Uterus (tissue), 2 donors: ENCODE measurements at regions not wholly inside any gene's neighbourhood (a gene's known extent, or its start where the extent isn't known, plus 50 kb on each side); places are given as distances from the start of the nearest gene placed in this dataset.

Experiments
- CTCF ChIP-seq, 4 experiments: fragments of 200-600 bp in 2 of 4; fragments of 450-650 bp in 2 of 4; sonication (generic) in 2 of 4; IDR thresholded peaks; one replicate each; pipeline ENCODE4 v1.5.1; 2016 to 2019; ENCODE audit warnings: antibody characterized with exemption in 4 of 4, mild to moderate bottlenecking in 2 of 4, moderate library complexity in 1 of 4
- POLR2A ChIP-seq, 2 donors: fragments of 450-650 bp; IDR thresholded peaks; one replicate each; pipeline ENCODE4 v1.6.1; 2016; ENCODE audit warnings: antibody characterized with exemption in 2 of 2, mild to moderate bottlenecking in 1 of 2, moderate library complexity in 1 of 2

- TF ChIP-seq CTCF (IDR thresholded peaks at IDR 0.05) (no peak), POLR2A (IDR thresholded peaks at IDR 0.05) (no peak)
Measured at GRCh38 chr18:22503803-22504202, 86.1 kb upstream of the CTAGE1 start.
